NCI-H1694 (cell line): ENCODE measurements at regions not wholly inside any gene's neighbourhood (a gene's known extent, or its start where the extent isn't known, plus 50 kb on each side); places are given as distances from the start of the nearest gene placed in this dataset.
"Not testable (repeated sequence)": the region's sequence is repeated elsewhere in the genome, so short reads cannot be mapped to it uniquely, and the experiment has no call there.

Source experiments
- DNase-seq: peaks from one replicate; lab custom pipeline; 2025; lab: John Stamatoyannopoulos, UW

DNA sequence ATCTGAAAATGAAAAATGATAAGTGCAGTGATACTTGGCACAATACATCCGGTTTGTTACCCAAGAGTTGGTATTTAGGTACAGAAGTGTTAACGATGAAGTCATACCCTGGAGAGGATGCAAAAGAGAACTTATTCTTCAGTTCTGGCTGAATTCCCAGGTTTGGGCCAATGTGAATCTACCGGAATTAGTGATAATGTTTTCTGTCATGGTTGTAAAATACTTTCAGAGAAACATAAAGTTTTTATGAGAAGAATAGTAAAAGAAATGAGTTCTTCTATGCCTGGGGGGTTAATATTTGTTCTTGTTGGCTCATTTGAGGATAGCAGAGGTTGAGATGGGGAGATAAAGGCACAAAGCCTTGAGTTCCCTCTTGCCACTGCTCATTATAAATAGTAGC is 509.9 kb upstream of the POU3F2 start:
- DNase-seq = no peak

GRCh38 chr6:98325366-98325765 is 509.0 kb upstream of the POU3F2 start:
- DNase-seq = no peak

DNA sequence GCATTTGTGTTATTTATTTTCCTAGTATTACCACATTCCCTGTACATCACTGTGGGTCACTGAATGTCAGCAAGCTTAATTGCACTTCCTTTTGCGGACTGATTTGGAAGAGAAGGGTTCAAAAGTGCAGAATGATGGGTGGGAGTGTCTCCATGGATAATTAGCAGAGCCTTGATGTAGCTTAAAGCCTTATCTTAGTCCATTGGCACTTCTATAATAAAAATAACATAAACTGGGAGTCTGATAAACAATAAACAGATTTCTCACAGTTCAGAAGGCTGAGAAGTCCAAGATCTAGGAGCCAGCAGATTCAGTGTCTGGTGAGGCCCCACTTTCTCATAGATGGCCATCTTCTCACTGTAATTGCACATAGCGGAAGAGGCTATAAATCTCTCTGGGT is 501.1 kb upstream of the POU3F2 start:
- no peak for DNase-seq

- DNase-seq = no peak
These were observed 498.8 kb upstream of the POU3F2 start for GRCh38 chr6:98335594-98335993.

- no peak for DNase-seq
These were observed 494.9 kb upstream of the POU3F2 start for GRCh38 chr6:98339506-98339905.

DNA sequence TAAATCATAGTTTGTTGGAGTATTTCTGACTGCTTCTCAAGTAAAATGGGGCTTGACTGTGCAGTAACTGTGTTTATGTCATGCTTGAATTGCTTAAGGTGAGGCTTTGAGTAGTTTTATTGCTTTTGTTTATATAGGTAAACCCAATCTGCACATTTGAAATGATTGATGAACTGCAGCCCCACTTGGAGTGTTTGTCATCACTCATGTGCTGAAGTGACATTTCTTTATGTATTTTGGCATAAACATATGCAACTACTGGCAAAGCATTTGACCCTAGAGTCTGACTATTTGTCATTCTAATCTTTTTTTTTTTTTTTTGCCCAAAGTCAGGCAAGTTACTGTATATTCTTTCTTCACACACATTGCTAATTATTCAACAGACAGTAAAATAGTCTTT is 491.4 kb upstream of the POU3F2 start:
- DNase-seq = no peak

GRCh38 chr6:98343797-98344196 is 490.6 kb upstream of the POU3F2 start:
- DNase-seq = no peak

- DNase-seq = no peak
These were observed 482.0 kb upstream of the POU3F2 start for GRCh38 chr6:98352348-98352747.

GRCh38 chr6:98358173-98358572 is 476.2 kb upstream of the POU3F2 start:
- DNase-seq = no peak

DNA sequence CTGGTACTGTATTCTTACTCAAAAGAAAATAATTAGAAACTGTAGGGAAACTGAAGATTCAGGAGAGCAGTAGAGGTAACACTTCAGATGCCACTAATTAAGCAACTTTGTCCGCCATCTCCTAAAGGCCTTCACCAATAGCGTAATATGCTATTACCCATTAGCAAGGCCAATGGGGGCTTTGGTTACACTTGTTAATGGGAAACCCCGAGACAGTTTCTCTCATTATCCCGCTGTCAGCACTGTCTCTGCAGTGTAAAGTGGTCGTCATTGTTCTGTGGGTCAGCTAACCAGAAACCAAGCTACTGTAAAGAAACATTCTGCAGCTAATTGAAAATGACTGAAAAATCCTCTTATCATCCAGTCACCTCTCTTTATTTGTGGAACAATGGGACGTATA is 468.0 kb upstream of the POU3F2 start:
- no peak for DNase-seq

DNA sequence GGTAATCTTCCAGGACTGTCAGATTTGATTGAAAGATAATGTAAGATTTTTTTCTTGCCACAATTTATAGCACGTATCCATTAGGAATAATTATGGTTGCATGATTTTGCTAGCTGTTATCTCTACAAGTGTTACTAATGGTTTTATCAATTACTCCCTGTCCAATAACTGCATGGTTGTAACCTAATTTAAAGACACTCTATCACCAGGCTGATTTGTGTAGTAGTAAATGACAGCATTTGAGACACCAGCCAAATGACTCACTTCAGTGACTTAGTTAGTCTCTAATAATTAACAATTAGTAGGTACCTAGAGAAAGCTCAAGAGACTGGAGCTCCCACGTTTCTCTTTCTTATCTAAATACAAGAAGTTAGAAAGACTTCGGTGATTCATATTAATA is 453.8 kb upstream of the POU3F2 start:
- no peak for DNase-seq

GRCh38 chr6:98382246-98382645 is 452.1 kb upstream of the POU3F2 start:
- DNase-seq = no peak

- no peak for DNase-seq
These were observed 450.0 kb upstream of the POU3F2 start for GRCh38 chr6:98384334-98384733.

- no peak for DNase-seq
These were observed 449.6 kb upstream of the POU3F2 start for GRCh38 chr6:98384801-98385200.

- DNase-seq = no peak
These were observed 438.7 kb upstream of the POU3F2 start for GRCh38 chr6:98395610-98396166.

DNA sequence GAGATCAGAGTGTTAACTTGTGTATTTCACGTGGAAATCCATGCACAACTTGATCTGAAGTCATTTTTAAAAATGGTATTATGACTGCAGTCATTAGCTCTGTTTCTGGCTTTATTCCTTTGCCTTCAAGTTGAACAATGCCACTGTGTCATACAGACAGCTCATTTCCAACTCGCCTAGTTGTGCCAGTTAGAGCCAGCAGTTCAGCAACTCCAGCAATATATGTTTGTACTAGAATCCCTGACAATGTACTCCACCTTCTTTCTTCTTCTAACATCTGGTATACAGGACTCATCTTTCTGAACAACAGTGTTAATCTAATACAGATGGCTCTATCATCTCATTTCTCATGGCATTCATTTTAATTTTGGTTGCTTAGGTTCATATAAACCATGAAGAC is 418.3 kb upstream of the POU3F2 start:
- no peak for DNase-seq

- not testable (repeated sequence) for DNase-seq
These were observed 417.7 kb upstream of the POU3F2 start for GRCh38 chr6:98416497-98417158.

DNA sequence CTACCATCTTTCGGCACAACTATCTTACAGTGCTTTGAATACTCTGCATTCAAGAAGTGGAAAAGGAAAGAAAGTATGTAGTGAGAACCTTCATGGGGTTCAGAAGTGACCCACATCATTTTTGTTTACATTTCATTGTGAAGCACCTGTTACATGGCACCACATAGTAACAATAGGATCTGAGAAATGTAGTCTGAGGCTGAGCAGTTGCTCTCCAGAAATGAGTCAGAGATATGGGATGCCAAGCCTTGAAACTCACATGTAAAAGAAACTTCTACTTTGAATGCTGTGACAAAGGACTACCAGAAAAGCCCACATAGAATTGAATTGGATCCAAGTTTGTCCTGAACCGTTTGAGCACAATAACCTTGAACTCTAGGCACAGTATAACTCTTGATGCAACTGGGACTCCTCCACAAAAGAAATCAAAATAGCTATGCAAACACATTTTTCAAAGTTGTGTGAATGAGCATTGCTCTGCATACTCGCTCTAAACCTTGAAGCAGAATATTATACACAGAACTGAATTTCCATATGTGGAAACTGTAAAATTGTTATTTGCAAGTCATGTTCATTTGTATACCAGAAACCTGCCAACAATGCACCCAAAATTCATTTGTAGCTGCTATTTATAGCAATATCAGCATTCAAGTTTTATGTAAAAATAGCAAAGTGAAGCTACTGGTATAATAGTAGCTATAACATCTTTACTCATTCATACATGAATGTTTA is 400.9 kb upstream of the POU3F2 start:
- no peak for DNase-seq

- DNase-seq = no peak
These were observed 390.7 kb upstream of the POU3F2 start for GRCh38 chr6:98443633-98444032.

DNA sequence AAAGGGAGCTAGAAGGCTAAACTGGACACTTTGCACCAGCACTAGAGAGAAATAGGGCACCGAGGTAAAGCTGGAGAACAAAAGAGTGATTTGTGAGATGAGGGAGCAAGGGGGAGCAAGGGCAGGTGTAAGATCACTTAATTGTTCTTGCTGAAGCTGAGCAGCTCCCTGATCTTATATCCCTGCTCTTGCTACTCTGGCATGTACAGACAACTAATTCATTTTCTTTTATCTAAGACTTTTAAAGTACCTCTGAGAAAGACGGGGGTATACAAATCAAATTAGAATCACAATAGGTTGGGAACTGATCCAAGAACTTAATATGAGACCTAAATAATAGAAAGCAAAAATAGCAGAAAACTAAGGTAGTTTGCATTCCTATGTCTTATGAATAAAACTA is 381.7 kb upstream of the POU3F2 start:
- no peak for DNase-seq

GRCh38 chr6:98454809-98455322 is 379.5 kb upstream of the POU3F2 start:
- DNase-seq = no peak

DNA sequence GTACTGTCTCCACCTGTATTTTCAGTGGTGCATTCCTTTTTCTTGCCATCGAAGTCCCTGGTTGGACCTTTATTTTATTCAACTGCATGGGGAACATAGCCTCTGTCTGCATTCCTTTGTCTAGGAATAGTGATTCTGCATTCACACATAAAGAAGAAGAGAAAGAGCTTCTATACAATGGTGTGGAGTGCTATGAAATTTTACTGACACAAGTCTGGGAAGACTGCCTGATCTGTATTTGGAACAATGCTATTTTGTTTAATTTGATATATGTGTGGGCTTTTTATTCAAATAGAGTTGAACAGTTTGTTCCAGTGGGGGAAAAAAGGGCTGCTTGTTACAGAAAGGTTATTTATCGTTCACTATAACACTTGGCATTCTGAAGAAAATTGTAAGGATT is 375.7 kb upstream of the POU3F2 start:
- DNase-seq = no peak
